Suprapubic skin (tissue), 3 donors: ENCODE measurements at regions not wholly inside any gene's neighbourhood (a gene's known extent, or its start where the extent isn't known, plus 50 kb on each side); places are given as distances from the start of the nearest gene placed in this dataset.

Source experiments
- CTCF ChIP-seq, 2 donors: fragments of 200-600 bp in 1 of 2; fragments of 450-650 bp in 1 of 2; sonication (generic) in 1 of 2; IDR thresholded peaks; one replicate each; pipeline ENCODE4 v1.5.1; 2016 to 2019; ENCODE audit warnings: antibody characterized with exemption in 2 of 2, mild to moderate bottlenecking in 1 of 2, moderate library complexity in 1 of 2
- POLR2AphosphoS5 ChIP-seq, 3 donors: sonication (generic); formaldehyde crosslinking; IDR thresholded peaks; one replicate each; pipeline ENCODE4 v1.6.1; 2017; ENCODE audit warnings: antibody characterized with exemption in 3 of 3

GRCh38 chr13:87368639-87369038, 302.5 kb upstream of the SLITRK5 start:
- TF ChIP-seq POLR2AphosphoS5 (IDR thresholded peaks at IDR 0.05) (no peak), CTCF (IDR thresholded peaks at IDR 0.05) (no peak)
